KMS-11 (cell line): ENCODE measurements at regions not wholly inside any gene's neighbourhood (a gene's known extent, or its start where the extent isn't known, plus 50 kb on each side); places are given as distances from the start of the nearest gene placed in this dataset.

Experiments
- H2AFZ ChIP-seq: fragments of 200-600 bp; sonication (generic); 2 replicates; pipeline ENCODE4 v1.6.1; 2016; ENCODE audit warnings: antibody characterized with exemption, mixed run types, low read depth
- H3K27ac ChIP-seq: fragments of 200-600 bp; sonication (generic); 2 replicates; pipeline ENCODE4 v1.6.1; 2016; ENCODE audit warnings: mild to moderate bottlenecking, mixed run types
- H3K27me3 ChIP-seq: fragments of 200-600 bp; sonication (generic); 2 replicates; pipeline ENCODE4 v1.6.1; 2017; ENCODE audit warnings: mild to moderate bottlenecking, low read depth, mixed run types, moderate library complexity; ENCODE audit not compliant: insufficient read depth
- H3K36me3 ChIP-seq: fragments of 200-600 bp; sonication (generic); 2 replicates; pipeline ENCODE4 v1.6.1; 2017; ENCODE audit warnings: mild to moderate bottlenecking, mixed run types; ENCODE audit not compliant: insufficient read depth
- H3K4me1 ChIP-seq: fragments of 200-600 bp; sonication (generic); 2 replicates; pipeline ENCODE4 v1.6.1; 2016; ENCODE audit warnings: mild to moderate bottlenecking, low read depth, mixed run types; ENCODE audit not compliant: poor library complexity, severe bottlenecking
- H3K4me2 ChIP-seq: fragments of 200-600 bp; sonication (generic); 2 replicates; pipeline ENCODE4 v1.7.0; 2016; ENCODE audit warnings: mild to moderate bottlenecking, mixed run types
- H3K4me3 ChIP-seq: fragments of 200-600 bp; sonication (generic); IDR thresholded peaks from 2 replicates; pipeline ENCODE4 v1.6.1; 2017; ENCODE audit warnings: low read depth, low read length, mixed read lengths; ENCODE audit not compliant: insufficient read depth
- H3K79me2 ChIP-seq: fragments of 200-600 bp; sonication (generic); 2 replicates; pipeline ENCODE4 v1.6.1; 2016; ENCODE audit warnings: low read depth, mixed run types; ENCODE audit not compliant: insufficient read depth
- H3K9ac ChIP-seq: fragments of 200-600 bp; sonication (generic); 2 replicates; pipeline ENCODE4 v1.6.1; 2016; ENCODE audit warnings: mild to moderate bottlenecking, mixed run types
- H4K20me1 ChIP-seq: fragments of 200-600 bp; sonication (generic); 2 replicates; pipeline ENCODE4 v1.6.1; 2016; ENCODE audit warnings: mild to moderate bottlenecking, mixed run types; ENCODE audit not compliant: insufficient read depth
- TF ChIP-seq, protein P1 (sequence below): fragments of 200-600 bp; sonication (generic); conservative IDR thresholded peaks from 2 replicates; pipeline ENCODE4 v1.6.1; 2017; ENCODE audit warnings: low read depth, mild to moderate bottlenecking, antibody characterized with exemption, low read length, moderate library complexity, mixed read lengths

DNA sequence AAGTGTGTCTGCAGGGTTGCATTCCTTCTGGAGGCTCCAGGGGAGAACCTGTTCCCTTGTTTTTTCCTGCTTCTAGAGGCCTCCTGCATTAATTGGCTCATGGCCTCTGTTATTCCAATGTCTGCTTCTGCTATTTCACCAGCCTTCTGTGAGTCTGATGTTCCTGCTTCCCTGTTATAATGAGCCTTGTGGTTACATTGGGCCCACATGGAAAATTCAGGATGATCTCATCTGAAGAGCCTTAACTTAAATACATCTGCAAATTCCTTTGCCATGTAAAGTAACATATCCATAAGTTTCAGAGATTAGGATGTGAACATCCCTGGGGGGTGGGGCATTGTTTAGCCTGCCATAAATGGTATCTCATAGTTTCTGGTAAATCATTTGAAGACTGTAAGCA, 181.1 kb downstream of the RWDD3 start:
- Histone ChIP-seq H3K4me2 (no peak overlapping the region), H3K79me2 (no peaks in the 10 kb centered on the region), H3K9ac (no peak overlapping the region), H4K20me1 (no peaks in the 10 kb centered on the region), H3K4me3 (no peak overlapping the region), H3K36me3 (no peaks in the 10 kb centered on the region), H3K4me1 (no peaks in the 10 kb centered on the region), H2AFZ (no peak overlapping the region), H3K27ac (no peak overlapping the region), H3K27me3 (no peaks in the 10 kb centered on the region)
- TF ChIP-seq, protein P1, sequence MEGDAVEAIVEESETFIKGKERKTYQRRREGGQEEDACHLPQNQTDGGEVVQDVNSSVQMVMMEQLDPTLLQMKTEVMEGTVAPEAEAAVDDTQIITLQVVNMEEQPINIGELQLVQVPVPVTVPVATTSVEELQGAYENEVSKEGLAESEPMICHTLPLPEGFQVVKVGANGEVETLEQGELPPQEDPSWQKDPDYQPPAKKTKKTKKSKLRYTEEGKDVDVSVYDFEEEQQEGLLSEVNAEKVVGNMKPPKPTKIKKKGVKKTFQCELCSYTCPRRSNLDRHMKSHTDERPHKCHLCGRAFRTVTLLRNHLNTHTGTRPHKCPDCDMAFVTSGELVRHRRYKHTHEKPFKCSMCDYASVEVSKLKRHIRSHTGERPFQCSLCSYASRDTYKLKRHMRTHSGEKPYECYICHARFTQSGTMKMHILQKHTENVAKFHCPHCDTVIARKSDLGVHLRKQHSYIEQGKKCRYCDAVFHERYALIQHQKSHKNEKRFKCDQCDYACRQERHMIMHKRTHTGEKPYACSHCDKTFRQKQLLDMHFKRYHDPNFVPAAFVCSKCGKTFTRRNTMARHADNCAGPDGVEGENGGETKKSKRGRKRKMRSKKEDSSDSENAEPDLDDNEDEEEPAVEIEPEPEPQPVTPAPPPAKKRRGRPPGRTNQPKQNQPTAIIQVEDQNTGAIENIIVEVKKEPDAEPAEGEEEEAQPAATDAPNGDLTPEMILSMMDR: no peak

DNA sequence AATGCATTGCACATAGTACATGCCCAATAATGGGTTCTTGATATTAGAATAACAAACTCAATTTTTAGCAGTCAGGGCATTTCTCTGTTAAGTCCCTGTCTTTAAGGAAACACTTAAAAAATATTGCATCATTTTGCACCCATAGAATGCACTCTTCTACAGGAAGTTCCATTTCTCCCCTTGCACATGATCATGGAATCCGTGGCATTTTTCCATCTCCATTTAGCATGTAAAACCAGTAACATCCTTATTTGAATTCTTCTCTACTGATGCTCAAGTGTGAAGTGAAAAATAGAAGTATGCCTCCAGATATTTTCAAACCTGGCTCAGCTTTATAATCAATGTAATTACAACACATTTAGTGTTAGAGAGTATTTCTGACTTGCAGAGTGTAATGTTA, 192.8 kb downstream of the RWDD3 start:
- TF ChIP-seq, protein P1: no peak
- H4K20me1 ChIP-seq: no peaks in the 10 kb centered on the region
- H2AFZ ChIP-seq: no peak overlapping the region
- no peaks in the 10 kb centered on the region for H3K79me2 ChIP-seq
- no peak overlapping the region for H3K9ac ChIP-seq
- no peaks in the 10 kb centered on the region for H3K4me1 ChIP-seq
- H3K27me3 ChIP-seq: no peaks in the 10 kb centered on the region
- no peak overlapping the region for H3K27ac ChIP-seq
- no peaks in the 10 kb centered on the region for H3K36me3 ChIP-seq
- H3K4me2 ChIP-seq: no peak overlapping the region
- no peak overlapping the region for H3K4me3 ChIP-seq

DNA sequence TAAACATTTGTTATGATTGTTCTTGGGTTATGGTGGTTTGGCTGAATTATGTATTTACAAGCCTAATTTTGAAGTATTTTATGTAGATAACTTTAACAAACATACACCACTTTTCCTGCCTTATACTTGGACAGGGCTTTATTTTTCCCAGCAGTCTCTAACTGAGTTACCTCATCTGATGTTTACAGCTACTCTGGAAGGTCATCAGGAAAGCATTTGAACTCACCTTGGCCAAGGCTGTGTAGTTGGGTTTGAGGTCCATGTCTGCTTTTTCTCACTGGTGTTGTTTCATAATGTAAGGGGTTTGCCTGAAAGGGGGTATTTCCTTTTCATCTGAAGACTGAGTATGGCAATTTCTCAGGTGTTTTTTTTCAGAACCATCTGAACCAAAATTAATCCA, 193.5 kb downstream of the RWDD3 start:
- TF ChIP-seq, protein P1: no peak
- no peaks in the 10 kb centered on the region for H4K20me1 ChIP-seq
- H3K9ac ChIP-seq: no peak overlapping the region
- H3K36me3 ChIP-seq: no peaks in the 10 kb centered on the region
- no peaks in the 10 kb centered on the region for H3K27me3 ChIP-seq
- H3K27ac ChIP-seq: no peak overlapping the region
- no peaks in the 10 kb centered on the region for H3K79me2 ChIP-seq
- no peak overlapping the region for H3K4me2 ChIP-seq
- no peaks in the 10 kb centered on the region for H3K4me1 ChIP-seq
- no peak overlapping the region for H3K4me3 ChIP-seq
- no peak overlapping the region for H2AFZ ChIP-seq

DNA sequence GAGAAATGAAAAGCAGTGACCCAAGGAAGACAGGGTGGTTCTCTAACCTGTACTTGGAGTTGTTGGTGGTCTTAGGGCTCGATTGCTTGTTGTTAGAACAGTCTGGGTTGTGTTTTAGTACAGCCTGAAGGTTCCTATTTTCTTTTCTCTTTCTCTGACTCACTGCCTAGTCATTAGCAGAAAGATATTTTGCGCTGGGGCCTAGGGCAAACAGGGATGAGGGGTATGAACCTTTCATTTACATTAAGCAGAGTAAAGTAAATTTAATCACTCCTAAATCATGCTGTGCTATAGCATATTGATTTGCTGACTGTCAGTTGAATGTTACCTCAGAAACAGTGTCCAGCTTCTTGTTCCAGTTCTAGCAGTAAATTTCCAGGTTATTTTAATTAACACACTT, 197.2 kb downstream of the RWDD3 start:
- H4K20me1 ChIP-seq: no peaks in the 10 kb centered on the region
- no peaks in the 10 kb centered on the region for H3K4me1 ChIP-seq
- no peak overlapping the region for H3K27ac ChIP-seq
- no peaks in the 10 kb centered on the region for H3K27me3 ChIP-seq
- H3K4me2 ChIP-seq: no peak overlapping the region
- no peak overlapping the region for H3K4me3 ChIP-seq
- no peaks in the 10 kb centered on the region for H3K79me2 ChIP-seq
- H3K36me3 ChIP-seq: no peaks in the 10 kb centered on the region
- no peak overlapping the region for H3K9ac ChIP-seq
- no peak overlapping the region for H2AFZ ChIP-seq
- TF ChIP-seq, protein P1: no peak

DNA sequence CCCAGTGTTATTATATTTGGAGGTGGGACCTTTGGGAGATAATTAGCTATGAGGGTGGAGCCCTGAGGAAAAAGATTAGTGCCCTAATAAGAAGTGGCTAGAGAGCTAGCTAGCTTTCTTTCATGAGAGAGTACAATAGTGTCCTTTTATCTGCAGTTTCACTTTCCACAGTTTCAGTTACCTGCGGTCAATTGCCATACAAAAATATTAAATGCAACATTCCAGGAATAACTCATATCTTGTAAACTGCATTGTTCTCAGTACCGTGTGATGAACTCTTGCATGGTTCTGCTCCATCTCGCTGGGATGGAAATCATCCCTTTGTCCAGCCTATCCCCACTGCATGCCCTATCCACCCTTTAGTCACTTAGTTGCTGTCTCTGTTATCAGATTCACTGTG, 201.6 kb downstream of the RWDD3 start:
- Histone ChIP-seq H3K27me3 (no peaks in the 10 kb centered on the region), H3K4me3 (no peak overlapping the region), H3K36me3 (no peaks in the 10 kb centered on the region), H4K20me1 (no peaks in the 10 kb centered on the region), H3K4me1 (no peaks in the 10 kb centered on the region), H3K9ac (no peak overlapping the region), H2AFZ (no peak overlapping the region), H3K27ac (no peak overlapping the region), H3K4me2 (no peak overlapping the region), H3K79me2 (no peaks in the 10 kb centered on the region)
- TF ChIP-seq, protein P1: no peak
